CD4-positive, alpha-beta T cell (primary cell): ENCODE measurements at regions not wholly inside any gene's neighbourhood (a gene's known extent, or its start where the extent isn't known, plus 50 kb on each side); places are given as distances from the start of the nearest gene placed in this dataset.

ENCODE experiments used
- ATAC-seq: fragments of 200-7000 bp; cut with Tn5 transposase; one replicate; pipeline ENCODE4 v1.10.0; 2022; ENCODE audit warnings: mild to moderate bottlenecking; ENCODE audit not compliant: poor library complexity
- CTCF ChIA-PET: fragments of 350-600 bp; sonication (Branson Sonifier 250); formaldehyde crosslinking; loops from one replicate; lab custom pipeline; 2021; ENCODE audit warnings: antibody characterized with exemption, inconsistent platforms; lab: Charles Lee
- POLR2A ChIA-PET: fragments of 350-600 bp; sonication (Branson Sonifier 250); formaldehyde crosslinking; loops from one replicate; lab custom pipeline; 2021; ENCODE audit warnings: antibody characterized with exemption, inconsistent platforms; lab: Charles Lee
- DNase-seq, 14 experiments: peaks; one replicate each; pipeline ENCODE4 v3.0.0-alpha.2; 2013 to 2020; ENCODE audit warnings: mixed read lengths in 2 of 14
- H3K27ac ChIP-seq, 2 donors: one replicate each; pipeline versions ENCODE4 v1.5.1 to v1.7.0; 2013; ENCODE audit warnings: low read length in 2 of 2, low read depth in 1 of 2, mild to moderate bottlenecking in 1 of 2
- H3K27me3 ChIP-seq, 2 experiments: 1 replicate in 1 of 2; 2 replicates in 1 of 2; pipeline versions ENCODE4 v1.6.1 to v1.7.0; 2013; ENCODE audit warnings: low read length in 2 of 2, control low read depth in 1 of 2, mild to moderate bottlenecking in 1 of 2, moderate library complexity in 1 of 2; ENCODE audit not compliant: insufficient read depth in 2 of 2, control insufficient read depth in 1 of 2
- H3K36me3 ChIP-seq: one replicate; pipeline ENCODE4 v1.6.1; 2013; ENCODE audit warnings: low read length, control low read depth; ENCODE audit not compliant: insufficient read depth
- H3K4me1 ChIP-seq: one replicate; pipeline ENCODE4 v1.6.1; 2013; ENCODE audit warnings: low read length, control low read depth; ENCODE audit not compliant: insufficient read depth
- H3K4me3 ChIP-seq: one replicate; pipeline ENCODE4 v1.5.1; 2013; ENCODE audit warnings: mild to moderate bottlenecking, low read length, moderate library complexity
- H3K9me3 ChIP-seq, 2 experiments: 1 replicate in 1 of 2; 2 replicates in 1 of 2; pipeline versions ENCODE4 v1.6.1 to v1.7.0; 2013; ENCODE audit warnings: low read length in 2 of 2, mild to moderate bottlenecking in 2 of 2, control low read depth in 1 of 2, moderate library complexity in 1 of 2; ENCODE audit not compliant: control insufficient read depth in 1 of 2, insufficient read depth in 1 of 2
- H3K27ac Mint-ChIP-seq: one replicate; pipeline ENCODE4 v1.8.0; 2020; ENCODE audit warnings: mixed read lengths
- H3K27me3 Mint-ChIP-seq: one replicate; pipeline ENCODE4 v1.8.0; 2021; ENCODE audit warnings: mixed read lengths
- H3K36me3 Mint-ChIP-seq: one replicate; pipeline ENCODE4 v1.8.0; 2021; ENCODE audit warnings: low read depth, mixed read lengths
- H3K4me1 Mint-ChIP-seq: one replicate; pipeline ENCODE4 v1.8.0; 2021; ENCODE audit warnings: low read depth, mixed read lengths
- H3K4me3 Mint-ChIP-seq: one replicate; pipeline ENCODE4 v1.8.0; 2020; ENCODE audit warnings: mild to moderate bottlenecking, mixed read lengths
- H3K9me3 Mint-ChIP-seq: one replicate; pipeline ENCODE4 v1.8.0; 2020; ENCODE audit warnings: mixed read lengths
- intact Hi-C, 2 experiments: fragments of 100-400 bp; cut with DNase I in 1 of 2; cut with micrococcal nuclease in 1 of 2; formaldehyde crosslinking; loops; one replicate each; pipeline versions ENCODE4 v1.15.1 to v1.9.0; 2023 to 2025; cut with DNase I, micrococcal nuclease
- TF ChIP-seq, protein P1 (sequence below): fragments of 200-600 bp; IDR thresholded peaks from one replicate; pipeline ENCODE4 v1.8.0; 2022; ENCODE audit warnings: antibody characterized with exemption, mild to moderate bottlenecking

DNA sequence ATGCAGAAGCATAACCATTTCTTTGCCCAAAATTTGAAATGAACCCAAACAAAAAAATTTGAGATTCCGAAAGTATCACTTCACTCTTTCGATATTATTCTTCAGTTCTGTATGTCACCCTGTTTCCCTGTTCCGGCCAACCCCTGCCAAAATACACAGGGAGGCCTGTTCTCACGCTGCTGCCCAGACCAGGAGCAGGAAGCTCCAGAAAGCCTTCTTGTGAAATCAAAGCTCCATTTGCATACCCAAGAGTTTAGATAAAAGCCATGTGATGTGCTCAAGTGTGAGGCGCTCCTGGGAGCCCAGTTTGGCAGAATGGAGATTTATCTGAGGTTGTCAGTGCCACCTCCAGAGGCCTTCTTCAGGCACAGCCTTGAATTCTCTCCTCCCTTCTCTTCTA, 236.2 kb downstream of the FGFR2 start:
- H3K36me3 ChIP-seq: no peaks in the 10 kb centered on the region
- peaks cover 0 to 13% of the 10 kb centered on the region in 2 experiments for H3K9me3 ChIP-seq
- Mint-ChIP-seq H3K36me3 (no peaks in the 10 kb centered on the region), H3K27me3 (no peaks in the 10 kb centered on the region), H3K9me3 (no peaks in the 10 kb centered on the region), H3K4me1 (no peaks in the 10 kb centered on the region), H3K4me3 (no peak overlapping the region), H3K27ac (no peak overlapping the region)
- intact Hi-C loops: no loop called here
- CTCF ChIA-PET: no interaction called here
- POLR2A ChIA-PET: no interaction called here
- H3K4me1 ChIP-seq: no peaks in the 10 kb centered on the region
- no peaks in the 10 kb centered on the region for H3K27me3 ChIP-seq
- no peak for DNase-seq
- TF ChIP-seq, protein P1, sequence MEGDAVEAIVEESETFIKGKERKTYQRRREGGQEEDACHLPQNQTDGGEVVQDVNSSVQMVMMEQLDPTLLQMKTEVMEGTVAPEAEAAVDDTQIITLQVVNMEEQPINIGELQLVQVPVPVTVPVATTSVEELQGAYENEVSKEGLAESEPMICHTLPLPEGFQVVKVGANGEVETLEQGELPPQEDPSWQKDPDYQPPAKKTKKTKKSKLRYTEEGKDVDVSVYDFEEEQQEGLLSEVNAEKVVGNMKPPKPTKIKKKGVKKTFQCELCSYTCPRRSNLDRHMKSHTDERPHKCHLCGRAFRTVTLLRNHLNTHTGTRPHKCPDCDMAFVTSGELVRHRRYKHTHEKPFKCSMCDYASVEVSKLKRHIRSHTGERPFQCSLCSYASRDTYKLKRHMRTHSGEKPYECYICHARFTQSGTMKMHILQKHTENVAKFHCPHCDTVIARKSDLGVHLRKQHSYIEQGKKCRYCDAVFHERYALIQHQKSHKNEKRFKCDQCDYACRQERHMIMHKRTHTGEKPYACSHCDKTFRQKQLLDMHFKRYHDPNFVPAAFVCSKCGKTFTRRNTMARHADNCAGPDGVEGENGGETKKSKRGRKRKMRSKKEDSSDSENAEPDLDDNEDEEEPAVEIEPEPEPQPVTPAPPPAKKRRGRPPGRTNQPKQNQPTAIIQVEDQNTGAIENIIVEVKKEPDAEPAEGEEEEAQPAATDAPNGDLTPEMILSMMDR: no peak
- ATAC-seq: no peak
- H3K4me3 ChIP-seq: no peak overlapping the region
- no peak overlapping the region for H3K27ac ChIP-seq

DNA sequence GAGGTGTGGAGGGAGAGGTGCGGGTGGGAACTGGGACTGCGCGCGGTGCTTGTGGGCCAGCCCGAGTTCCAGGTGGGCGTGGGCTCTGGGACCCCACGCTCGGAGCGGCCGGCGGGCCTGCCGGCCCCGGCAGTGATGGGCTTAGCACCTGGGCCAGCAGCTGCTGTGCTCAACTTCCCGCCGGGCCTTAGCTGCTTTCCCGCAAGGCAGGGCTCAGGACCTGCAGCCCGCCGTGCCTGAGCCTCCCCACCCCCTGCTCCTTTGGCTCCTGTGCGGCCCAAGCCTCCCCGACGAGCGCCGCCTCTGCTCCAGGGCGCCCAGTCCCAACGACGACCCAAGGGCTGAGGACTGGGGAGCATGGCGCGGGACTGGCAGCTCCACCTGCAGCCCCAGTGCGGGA, 232.7 kb downstream of the FGFR2 start:
- intact Hi-C loops: no loop called here
- CTCF ChIA-PET: no interaction called here

DNA sequence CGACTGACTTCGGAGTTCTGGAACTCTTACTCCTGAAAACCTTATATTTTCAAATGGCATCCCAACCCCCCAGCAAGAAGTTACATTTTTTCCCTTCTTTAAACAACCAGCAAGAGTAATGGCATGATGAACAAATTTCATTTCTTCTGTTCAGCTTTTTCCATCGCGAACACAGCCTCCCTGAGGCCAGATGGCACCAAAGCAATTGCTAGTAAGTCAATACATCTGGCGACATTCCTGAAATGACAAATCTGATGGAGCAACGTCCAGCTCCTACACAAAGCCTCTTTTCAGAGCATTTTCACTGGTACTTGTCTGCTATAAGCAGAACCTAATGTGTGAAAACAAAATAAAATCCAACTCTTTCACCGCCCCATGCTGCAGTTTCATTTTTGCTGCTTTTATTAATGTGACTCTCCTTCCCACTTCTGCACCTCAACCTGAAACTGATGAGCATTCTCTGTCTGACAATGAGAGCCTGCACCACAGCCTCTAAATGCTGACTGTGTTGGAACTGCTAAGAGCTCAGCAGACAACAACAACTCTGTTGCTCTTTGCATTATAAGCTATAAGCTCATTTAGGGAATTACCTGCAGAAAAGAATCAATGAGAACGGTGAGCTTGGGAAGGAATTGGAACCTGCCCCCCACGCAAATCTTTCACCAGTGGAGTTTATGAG, 229.8 kb downstream of the FGFR2 start:
- Histone ChIP-seq H3K27ac (no peak overlapping the region), H3K4me1 (no peaks in the 10 kb centered on the region), H3K4me3 (no peak overlapping the region), H3K36me3 (no peaks in the 10 kb centered on the region), H3K9me3 (peaks cover 0 to 9% of the 10 kb centered on the region in 2 experiments), H3K27me3 (no peaks in the 10 kb centered on the region)
- POLR2A ChIA-PET: no interaction called here
- H3K9me3 Mint-ChIP-seq: no peaks in the 10 kb centered on the region
- H3K4me1 Mint-ChIP-seq: no peaks in the 10 kb centered on the region
- no peaks in the 10 kb centered on the region for H3K27me3 Mint-ChIP-seq
- ATAC-seq (no peak), DNase-seq (no peak)
- H3K36me3 Mint-ChIP-seq: no peaks in the 10 kb centered on the region
- intact Hi-C loops: no loop called here
- CTCF ChIA-PET: no interaction called here
- H3K4me3 Mint-ChIP-seq: no peak overlapping the region
- no peak overlapping the region for H3K27ac Mint-ChIP-seq
- TF ChIP-seq, protein P1: no peak

More for the DNA sequence above, 232.7 kb downstream of the FGFR2 start:
- ATAC-seq (no peak), DNase-seq (no peak)
- Histone ChIP-seq H3K27me3 (no peaks in the 10 kb centered on the region), H3K36me3 (no peaks in the 10 kb centered on the region), H3K9me3 (peaks cover 0 to 9% of the 10 kb centered on the region in 2 experiments), H3K4me3 (no peak overlapping the region), H3K4me1 (no peaks in the 10 kb centered on the region), H3K27ac (no peak overlapping the region)
- no peak overlapping the region for H3K4me3 Mint-ChIP-seq
- no peaks in the 10 kb centered on the region for H3K27me3 Mint-ChIP-seq
- no peak overlapping the region for H3K27ac Mint-ChIP-seq
- POLR2A ChIA-PET: no interaction called here
- H3K9me3 Mint-ChIP-seq: no peaks in the 10 kb centered on the region
- no peaks in the 10 kb centered on the region for H3K4me1 Mint-ChIP-seq
- TF ChIP-seq, protein P1: no peak
- H3K36me3 Mint-ChIP-seq: no peaks in the 10 kb centered on the region
